ENCODE measurements at regions not wholly inside any gene's neighbourhood (a gene's known extent, or its start where the extent isn't known, plus 50 kb on each side); places are given as distances from the start of the nearest gene placed in this dataset.

DNA sequence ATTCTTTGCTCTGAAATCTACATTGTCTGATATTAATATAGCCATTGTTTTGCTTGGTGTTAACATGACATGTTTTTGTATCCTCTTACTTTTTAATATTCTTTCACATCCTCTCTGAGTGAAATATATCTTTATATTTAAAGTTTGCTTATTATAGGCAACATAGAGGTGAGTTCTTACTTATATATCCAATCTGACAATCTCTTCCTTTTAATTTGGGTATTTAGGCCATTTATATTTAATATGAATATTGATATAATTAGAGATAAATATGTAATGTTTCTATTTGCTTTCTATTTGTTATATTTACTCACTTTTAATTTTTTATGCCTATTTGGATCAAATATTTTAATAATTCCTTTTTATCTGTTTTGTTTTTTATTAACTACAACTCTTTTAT, 554.1 kb upstream of the SALL1 start:
- DNase-seq: no peak

DNA sequence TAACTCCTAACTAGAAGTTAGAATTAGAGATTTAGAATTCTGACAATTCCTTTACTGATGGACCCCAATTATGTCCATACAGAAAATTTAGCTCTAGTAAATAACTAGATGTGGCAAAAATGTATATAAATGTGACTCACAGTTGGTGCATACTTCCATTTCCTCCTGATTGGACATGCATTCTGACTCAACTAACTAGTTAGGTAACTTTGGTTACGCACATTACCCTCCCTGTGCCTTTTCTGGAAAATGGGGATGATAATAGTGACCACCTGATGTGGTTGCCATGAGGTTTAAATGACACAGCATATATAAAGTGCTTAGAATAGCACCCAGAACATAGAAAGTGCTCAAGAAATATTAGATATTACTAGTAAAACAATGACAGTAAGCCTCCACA, 550.0 kb upstream of the SALL1 start:
- no peak for DNase-seq

DNA sequence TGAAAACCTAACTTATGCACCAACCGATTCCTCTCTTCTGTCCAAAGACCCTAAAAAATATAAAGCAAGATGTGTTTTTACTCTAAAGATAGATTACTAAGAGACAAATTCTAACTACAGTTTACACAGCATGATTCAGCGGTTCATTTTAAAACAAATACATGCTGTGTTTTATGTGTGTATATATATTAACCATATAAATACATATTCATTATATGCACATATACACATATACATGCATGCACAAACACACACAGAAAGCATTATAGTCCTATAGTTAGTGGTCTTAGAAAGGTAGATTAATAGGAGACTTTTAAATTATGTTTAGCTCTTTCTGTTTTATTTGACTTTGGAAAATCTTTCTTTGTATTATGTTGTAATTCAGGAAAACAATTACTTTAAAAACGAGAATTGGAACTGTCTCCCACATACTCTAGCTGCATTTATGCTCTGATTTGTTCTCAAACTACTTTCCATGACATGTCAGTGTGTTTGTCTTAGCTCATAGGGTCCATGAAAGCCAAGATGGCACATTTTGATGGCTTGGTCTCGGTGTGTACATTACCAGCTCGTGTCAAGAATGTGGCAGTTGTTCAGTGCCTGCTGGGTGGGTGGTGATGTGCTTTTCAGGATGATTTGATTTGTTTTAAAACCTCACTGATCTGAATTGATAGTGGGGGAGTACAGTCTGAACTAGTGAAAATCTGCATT, 548.8 kb upstream of the SALL1 start:
- no peak for DNase-seq

DNA sequence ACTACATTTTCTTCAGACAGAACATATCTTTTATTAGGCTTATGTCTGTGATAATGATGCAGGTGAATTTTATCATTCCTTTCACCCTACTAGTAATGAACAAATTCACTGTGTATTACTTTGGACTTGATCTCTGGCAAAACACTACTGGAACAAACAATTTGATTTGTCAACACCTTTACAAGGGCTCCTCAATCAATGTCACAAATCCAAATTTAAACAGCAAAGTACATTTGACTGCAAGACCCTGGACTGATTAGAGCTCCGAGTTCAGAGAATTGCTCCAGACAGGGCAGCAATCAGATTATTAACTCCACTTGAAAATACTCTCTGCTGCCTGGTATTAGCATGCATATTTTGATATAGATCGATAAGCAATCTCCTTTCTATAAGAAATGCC, 547.6 kb upstream of the SALL1 start:
- no peak for DNase-seq

DNA sequence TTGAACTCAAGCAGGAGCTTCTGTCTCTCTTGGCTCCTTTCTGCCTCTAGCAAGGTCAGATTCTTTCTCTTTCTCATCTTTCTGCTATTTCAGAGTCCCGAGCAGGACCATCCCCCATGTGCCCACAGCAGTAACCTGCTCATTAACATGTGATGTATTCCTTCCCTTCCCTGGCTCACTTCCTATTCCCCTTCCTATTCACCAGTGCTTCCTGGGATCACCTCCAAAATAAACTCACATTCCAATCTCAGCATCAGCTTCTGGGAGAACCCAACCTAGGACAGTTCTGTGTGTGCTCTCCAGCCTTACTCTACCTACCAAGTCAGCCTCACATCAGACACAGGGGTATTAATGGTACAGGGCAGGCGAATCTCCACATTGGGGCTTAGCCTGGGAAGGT, 546.4 kb upstream of the SALL1 start:
- DNase-seq: no peak

DNA sequence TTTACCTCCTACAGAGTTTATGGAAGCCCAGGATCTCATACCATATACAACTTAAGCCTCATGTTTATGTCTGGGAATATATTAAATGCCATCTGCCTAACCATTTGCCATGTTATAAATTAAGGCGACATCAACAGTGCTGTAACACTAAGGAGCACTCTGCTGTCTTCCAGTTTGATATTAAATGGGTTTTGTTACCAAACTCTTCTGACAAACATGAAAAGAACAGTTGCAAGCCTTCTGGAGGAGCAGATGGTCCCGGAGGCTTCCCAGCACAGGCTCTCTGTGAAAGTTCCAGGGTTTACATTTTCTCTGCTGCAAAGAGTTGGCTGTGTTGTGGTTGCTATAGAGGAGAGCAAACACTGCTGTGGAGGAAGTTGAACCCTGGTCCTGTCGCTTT, 545.3 kb upstream of the SALL1 start:
- DNase-seq: no peak

DNA sequence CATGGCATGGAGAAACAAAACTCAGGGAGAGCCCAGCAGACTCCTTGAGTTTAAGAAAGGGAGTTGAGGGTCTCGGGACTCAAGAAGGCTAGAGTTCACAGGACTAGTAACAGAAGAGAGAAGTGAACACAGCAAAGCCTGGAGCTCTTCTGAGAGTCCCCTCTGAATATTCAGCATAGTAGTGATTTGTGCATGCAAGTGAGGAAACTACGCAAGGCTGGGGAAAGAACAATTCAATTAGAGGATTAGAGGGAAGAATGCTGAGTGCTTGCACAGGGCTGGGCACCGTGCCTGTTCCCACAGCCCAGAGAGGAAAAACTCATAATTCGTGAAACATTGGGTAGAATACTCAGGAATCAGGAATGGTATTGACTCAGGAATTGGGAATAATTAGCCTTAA, 540.0 kb upstream of the SALL1 start:
- no peak for DNase-seq

DNA sequence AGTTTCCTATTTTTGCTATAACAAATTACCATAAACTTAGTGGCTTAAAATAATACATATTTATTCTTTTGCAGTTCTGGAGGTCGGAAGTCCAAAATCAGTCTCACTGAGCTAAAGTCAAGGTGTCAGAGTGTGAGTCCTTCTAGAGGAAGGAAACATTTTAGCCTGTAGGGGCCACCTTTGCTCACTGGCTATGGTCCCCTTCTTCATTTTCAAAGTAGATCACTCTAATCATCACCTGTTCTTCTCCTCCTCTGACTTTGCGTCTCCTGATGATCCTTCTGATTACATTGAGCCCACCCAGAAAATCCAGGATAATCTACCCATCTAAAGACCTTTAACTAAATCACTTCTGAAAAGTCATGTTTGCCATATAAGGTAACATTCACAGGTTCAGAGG, 534.4 kb upstream of the SALL1 start:
- no peak for DNase-seq

DNA sequence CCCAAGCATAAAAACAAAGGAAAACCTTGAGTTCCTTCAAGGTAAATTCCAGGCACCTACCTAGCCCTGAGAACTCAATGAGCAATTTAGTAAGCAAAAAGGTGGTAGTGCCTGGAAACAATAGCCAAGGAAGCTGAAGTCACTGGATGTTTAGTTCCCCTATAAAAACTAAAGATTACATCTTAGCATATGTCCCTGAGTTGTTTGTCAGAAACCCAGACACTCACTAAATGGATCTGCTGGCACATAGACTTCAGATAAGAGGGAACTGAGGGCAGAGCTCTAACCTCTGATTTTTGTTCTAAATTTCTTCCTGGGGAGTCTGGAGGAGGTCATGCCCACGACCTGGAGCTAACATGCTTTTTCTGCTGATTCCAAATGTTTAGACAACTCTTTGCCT, 532.8 kb upstream of the SALL1 start:
- no peak for DNase-seq

DNA sequence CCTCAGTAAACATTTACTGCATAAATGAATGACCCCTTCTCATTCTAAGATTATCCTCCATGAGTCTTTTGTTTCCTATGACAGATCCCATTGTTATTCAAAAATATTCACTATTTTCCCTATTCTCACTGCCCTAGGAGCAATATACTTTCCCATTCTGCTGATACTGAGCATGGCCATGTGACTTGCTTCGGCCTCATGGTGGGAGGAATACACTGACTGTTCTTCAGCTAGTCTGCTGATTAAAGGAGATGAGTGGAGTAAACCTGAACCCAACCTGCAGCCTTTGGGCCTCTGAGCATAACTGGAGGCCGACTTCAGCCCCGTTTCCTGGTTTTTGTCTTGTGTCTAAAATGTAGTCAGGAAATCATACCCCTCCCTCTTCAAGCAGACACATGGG, 531.8 kb upstream of the SALL1 start:
- no peak for DNase-seq

DNA sequence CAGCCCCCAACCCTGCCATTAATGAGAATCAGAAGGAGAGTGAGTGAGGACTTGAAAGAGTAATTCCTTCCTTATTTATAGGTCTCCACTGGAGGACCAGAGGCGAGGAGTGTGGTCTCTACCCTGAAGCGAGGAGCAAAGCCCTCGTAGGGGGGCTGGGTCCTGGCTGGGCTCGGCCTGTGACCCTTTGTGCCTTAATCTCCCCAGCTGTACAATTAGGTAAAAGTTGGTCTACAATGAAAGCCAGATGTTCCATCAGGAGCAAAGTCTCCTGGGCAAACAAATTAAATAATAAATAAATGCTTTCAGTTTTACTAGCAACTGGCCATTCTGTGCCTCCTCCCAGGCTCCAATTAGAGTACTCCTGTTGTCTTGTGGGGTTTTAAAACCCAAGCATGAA, 523.5 kb upstream of the SALL1 start:
- no peak for DNase-seq

DNA sequence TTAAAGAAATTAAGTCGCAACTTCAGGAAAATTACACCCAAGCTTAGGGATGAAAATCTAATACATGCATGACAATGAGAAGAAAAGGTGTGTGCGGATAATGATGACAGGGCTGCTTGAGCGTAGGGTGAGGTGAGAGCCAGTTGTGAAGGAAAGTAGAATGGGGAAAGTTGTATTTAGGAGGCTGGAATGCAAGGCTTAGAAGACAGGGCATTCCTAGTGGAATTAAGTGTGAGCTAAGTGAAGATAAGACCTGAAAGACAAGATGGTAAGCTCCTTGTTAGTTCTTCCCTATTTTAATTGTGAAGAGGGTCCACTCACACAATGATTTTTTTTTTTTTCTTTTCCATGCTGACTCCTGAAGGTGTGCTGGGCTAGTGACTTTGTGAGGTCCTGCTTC, 519.5 kb upstream of the SALL1 start:
- no peak for DNase-seq

DNA sequence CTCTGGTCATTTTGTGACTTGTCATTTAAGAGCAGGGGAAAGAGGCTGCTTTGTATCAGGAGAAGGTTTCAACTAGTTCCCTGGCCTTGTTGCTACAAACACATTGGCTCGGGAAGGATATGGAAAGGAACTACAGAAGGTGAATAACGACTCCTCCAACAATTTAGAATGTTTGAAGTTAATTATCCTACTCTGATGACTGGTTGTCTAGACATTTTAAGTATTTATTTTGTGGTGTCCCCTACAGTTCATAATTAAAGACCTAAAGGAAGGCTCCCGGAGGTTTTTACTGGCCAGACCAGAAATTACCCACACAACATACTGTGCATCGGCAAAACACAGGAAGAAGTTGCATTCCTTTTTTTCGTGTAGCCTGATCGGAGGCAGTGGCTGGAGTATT, 515.8 kb upstream of the SALL1 start:
- DNase-seq: no peak

DNA sequence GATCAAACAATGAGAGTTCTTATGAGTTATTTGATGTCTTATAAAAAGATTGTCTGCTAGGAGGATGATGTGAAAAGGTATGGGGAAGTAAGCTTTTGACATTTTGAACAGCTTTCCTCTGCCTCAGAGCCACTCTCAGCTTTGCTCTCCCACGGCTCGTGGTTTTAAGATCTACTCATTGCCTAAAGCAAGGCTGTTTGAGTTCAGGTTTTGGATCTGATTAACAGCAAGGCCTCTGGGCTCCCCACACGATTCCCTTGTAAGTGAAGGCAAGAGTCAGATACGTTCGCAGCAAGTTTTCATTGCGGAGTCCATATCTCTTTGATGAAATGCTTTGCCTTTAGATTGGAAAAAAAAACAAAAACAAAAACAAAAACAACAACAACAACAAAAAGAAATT, 515.0 kb upstream of the SALL1 start:
- no peak for DNase-seq

DNA sequence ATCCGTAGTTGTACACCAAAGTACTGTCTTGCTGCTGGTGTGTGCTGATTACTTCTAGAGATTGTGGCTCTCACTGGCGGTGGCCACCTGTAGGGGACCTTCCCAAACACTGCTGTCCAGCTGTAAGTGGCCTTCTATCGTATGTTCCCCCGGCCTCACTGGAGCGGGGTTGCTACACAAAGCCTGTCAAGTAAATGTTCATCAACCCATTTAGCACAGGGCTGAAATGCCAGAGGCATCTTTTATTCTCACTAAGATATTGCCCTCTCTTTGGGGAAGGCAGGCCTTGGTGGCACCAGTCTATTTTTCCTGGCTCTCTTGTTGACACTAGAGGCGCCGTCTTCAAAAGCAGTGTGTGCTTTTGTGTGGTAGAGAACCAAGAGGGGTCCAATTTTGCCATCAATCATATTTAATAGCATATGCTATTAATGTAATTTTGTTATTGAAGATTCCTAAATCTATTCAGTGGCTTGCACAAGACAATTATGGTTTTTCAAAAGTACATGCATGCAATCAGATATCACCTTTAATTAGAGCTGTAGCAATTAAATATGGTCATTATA, 514.4 kb upstream of the SALL1 start:
- DNase-seq: no peak

DNA sequence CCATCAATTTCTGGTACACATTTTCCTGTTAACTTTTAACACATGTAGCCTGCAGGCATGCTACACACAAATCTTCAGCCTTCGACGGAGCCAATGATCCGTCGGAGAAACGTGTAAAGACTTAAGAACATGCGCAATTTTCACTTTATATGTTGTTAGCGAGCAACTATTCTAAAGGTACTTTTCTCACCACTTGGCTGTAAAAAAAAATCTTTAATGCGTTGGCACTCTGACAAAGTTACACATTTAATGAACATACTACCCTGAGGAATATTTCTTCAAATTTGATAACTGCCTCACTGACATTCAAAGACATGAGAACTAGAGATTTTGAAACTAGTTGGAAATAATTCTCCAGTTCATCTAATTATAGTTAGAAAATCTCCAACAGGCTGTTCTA, 507.5 kb upstream of the SALL1 start:
- DNase-seq: no peak

DNA sequence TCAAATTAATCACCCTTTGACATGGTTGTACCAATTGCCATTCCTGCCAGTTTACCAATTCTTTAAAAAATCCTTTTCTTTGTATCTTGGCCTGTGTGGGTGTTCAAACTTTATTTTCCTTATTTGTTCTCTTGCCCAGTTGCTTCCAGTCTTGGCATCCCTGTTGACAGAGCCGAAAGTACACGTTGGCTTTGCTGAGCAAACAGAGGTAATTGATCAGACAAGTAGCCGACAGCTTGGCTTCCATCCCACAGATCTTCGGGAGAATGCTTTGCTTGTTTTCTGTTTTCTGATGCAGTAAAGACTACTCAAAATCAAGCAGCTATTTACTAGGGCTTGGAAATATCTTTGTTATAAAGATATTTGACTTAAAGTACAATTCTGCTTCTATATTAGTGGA, 506.8 kb upstream of the SALL1 start:
- no peak for DNase-seq

DNA sequence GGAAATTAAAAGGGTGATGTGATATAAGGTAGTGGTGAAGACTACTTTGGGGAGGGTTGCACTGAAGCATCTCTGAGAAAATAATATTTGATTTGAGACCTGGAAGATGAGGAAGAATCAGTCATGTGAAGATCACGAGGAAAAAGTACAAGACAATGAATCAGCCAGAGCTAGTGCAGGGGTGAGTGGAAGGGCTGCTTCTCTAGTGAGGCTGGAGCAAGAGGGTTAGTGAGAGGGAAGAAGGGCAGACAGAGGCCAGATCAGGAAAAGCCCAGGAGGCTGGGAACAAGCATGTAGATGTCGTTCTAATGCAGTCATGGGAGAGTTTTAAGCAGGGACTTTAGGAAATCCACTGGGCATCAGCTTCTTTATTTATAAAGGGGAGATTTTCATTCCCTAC, 504.2 kb upstream of the SALL1 start:
- DNase-seq: no peak

DNA sequence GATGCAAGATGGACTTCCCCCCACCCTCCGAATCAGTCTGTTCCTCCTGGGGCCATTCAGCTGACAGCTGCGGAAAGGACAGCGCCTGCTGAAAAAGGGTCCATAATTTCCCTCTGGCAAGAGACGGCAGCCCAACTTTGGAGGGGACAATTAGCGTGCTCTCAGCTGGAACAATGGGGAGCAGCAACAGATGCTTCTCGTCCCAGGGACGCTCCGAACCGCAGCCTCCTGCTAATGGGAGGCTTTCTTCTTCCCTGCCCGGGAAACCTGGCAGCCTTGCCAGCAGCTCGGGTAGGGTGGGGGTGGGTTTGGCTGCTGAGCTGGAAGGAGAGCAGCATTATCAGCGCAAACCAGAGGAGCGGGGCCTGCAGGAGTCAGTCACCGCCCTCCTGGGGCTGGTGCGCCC, 500.0 kb upstream of the SALL1 start:
- no peak for DNase-seq

DNA sequence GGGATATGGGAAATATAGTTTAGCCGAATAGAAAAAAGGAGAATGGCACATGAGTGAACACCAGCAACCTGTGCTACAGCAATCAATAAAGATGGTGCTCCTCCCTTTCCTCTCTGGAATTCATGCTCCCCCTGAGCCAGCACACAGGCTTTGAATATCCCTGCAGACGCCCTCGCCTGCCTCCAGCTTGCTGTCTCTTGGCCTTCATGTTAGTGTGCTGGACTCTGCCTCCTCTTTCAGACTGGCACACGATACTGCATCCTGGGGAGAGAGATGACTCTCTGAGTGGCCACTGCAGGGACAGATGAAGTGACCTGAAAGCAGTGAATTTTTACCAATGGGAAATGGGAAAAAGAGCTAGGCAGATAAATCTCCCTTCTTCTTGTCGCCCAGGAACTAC, 498.6 kb upstream of the SALL1 start:
- DNase-seq: no peak

DNA sequence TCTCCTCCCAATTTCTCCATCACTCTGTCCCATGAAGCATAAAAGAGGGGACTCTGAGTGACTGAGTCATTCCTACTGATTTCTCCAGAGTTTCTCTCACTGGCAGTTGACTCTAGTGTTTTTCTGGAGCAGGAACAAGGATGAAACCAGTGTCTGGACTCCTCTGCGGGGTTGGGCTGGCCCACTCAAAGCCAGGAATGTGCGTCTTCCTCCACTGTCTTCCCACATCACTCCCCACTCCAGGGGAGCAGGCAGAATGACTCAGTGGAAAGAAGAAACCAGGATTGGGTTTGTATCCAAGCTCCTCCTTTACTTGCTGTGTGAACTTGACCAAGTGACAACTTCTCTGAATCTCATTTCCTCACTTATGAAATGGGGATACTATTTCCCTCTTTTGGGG, 497.5 kb upstream of the SALL1 start:
- no peak for DNase-seq

DNA sequence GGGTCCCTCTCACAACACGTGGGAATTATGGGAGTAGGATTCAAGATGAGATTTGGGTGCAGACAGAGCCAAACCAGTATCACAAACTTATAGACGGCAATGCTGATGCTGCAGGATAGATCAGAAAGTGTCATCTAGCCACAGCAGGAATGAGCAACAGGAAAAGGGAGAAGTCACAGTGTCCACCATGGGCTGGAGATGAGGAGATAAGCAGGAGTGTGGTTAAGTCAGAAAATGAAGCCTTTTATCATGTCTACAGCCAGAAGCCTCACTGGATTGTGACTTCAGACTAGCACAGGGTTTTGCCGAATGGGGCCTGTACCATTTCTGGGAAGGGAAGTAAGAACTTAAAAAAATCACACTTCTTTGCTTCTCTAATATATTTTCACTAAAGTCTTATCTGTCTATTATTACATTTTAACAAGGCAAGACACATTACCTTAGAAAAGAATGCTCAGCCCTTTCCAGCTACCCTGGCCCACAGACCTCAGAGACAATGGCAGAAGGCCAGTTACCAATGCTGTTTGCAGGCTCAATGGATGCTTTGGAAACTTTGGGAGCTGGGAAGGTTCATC, 490.2 kb upstream of the SALL1 start:
- no peak for DNase-seq

DNA sequence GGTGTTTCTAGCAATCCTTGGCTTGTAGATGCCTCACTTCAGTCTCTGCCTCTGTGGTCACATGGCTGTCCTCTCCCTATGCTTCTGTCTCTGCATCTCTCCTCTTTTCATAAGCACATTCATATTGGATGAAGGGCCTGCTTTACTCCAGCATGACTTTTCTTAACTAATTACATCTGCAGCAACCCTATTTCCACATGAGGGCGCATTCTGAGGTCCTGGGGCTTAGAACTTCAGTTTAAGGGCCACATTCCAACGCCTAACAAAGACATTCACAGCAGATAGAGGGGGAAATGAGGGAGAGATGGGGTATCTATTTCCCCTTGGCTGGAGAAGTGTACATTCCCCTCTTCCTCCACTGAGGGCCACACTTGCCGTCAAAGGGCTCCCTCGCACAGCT, 489.1 kb upstream of the SALL1 start:
- no peak for DNase-seq

DNA sequence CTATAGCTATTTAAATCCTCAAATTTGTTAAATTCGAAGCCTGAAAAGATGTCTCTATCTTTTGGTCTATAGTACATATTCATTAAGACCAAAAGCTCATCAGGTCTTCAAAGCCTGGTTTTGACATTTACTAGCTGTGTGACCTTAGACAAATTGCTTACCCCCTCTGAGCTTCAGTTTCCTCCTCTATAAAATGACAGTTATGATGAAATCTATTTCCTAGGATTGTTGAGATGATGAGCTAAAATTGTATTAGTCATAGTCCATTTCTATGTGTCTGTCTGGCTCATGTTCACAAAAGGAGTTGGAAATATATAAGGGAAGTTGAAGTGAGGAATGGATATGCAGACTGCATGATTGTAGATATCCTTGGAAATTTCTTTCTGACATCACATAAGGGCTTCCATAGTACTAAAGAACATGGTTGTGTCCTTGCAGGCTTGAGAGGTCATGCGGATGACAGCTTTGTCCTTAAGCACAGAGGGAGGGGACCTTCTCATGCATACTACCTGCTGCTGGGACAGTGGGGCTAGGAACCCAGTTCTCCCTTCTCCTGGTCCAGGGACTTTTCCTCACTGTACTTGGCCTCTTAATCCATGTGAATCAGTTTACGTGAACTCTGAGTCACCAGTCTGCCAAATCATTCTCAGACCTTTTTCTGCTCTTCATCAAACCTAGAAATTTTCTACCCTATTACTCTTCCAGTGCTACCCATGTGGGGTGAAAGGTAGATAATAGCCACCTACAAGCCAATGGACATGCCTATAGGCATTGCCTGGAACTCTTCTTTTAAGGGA, 487.5 kb upstream of the SALL1 start:
- no peak for DNase-seq
